Neural cell (in vitro differentiated cells): ENCODE measurements at regions not wholly inside any gene's neighbourhood (a gene's known extent, or its start where the extent isn't known, plus 50 kb on each side); places are given as distances from the start of the nearest gene placed in this dataset.

ENCODE experiments used
- RAD21 ChIP-seq: fragments of 450-650 bp; conservative IDR thresholded peaks from 2 replicates; pipeline ENCODE4 v1.6.1; 2014; ENCODE audit warnings: antibody characterized with exemption, mild to moderate bottlenecking, moderate library complexity
- TAF1 ChIP-seq: IDR thresholded peaks from 2 replicates; pipeline ENCODE4 v1.6.1; 2012; ENCODE audit warnings: low read depth
- TF ChIP-seq, protein P1 (sequence below): fragments of 450-650 bp; IDR thresholded peaks from 2 replicates; pipeline ENCODE4 v1.5.1; 2014; ENCODE audit warnings: antibody characterized with exemption, mild to moderate bottlenecking, moderate library complexity; ENCODE audit not compliant: poor library complexity, severe bottlenecking
- TF ChIP-seq, protein P2 (sequence below): IDR thresholded peaks from 2 replicates; pipeline ENCODE4 v1.6.1; 2012; ENCODE audit warnings: borderline replicate concordance

DNA sequence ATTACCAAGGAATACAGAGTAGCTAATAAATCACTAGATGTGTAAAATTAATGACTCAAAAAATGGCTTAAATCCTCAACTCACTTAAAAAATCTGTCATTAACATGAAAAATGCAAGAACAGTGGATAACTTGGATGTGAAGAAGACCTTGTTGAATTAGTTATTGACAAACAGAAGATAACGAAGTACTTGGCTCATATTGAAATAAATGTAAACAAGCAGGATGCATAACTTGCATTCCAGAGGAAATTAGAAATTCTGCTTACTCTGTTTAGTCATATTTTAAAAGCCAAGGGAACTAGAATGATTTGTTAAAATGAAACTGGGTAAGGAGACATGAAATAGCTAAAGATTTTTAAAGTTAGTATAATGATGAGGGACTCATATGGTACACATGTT lies 1812.2 kb downstream of the PCDH9 start:
- no peak for TF ChIP-seq TAF1
- TF ChIP-seq, protein P1, sequence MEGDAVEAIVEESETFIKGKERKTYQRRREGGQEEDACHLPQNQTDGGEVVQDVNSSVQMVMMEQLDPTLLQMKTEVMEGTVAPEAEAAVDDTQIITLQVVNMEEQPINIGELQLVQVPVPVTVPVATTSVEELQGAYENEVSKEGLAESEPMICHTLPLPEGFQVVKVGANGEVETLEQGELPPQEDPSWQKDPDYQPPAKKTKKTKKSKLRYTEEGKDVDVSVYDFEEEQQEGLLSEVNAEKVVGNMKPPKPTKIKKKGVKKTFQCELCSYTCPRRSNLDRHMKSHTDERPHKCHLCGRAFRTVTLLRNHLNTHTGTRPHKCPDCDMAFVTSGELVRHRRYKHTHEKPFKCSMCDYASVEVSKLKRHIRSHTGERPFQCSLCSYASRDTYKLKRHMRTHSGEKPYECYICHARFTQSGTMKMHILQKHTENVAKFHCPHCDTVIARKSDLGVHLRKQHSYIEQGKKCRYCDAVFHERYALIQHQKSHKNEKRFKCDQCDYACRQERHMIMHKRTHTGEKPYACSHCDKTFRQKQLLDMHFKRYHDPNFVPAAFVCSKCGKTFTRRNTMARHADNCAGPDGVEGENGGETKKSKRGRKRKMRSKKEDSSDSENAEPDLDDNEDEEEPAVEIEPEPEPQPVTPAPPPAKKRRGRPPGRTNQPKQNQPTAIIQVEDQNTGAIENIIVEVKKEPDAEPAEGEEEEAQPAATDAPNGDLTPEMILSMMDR = no peak
- TF ChIP-seq, protein P2, sequence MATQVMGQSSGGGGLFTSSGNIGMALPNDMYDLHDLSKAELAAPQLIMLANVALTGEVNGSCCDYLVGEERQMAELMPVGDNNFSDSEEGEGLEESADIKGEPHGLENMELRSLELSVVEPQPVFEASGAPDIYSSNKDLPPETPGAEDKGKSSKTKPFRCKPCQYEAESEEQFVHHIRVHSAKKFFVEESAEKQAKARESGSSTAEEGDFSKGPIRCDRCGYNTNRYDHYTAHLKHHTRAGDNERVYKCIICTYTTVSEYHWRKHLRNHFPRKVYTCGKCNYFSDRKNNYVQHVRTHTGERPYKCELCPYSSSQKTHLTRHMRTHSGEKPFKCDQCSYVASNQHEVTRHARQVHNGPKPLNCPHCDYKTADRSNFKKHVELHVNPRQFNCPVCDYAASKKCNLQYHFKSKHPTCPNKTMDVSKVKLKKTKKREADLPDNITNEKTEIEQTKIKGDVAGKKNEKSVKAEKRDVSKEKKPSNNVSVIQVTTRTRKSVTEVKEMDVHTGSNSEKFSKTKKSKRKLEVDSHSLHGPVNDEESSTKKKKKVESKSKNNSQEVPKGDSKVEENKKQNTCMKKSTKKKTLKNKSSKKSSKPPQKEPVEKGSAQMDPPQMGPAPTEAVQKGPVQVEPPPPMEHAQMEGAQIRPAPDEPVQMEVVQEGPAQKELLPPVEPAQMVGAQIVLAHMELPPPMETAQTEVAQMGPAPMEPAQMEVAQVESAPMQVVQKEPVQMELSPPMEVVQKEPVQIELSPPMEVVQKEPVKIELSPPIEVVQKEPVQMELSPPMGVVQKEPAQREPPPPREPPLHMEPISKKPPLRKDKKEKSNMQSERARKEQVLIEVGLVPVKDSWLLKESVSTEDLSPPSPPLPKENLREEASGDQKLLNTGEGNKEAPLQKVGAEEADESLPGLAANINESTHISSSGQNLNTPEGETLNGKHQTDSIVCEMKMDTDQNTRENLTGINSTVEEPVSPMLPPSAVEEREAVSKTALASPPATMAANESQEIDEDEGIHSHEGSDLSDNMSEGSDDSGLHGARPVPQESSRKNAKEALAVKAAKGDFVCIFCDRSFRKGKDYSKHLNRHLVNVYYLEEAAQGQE = no peak
- TF ChIP-seq RAD21 = no peak
